ENCODE measurements at regions not wholly inside any gene's neighbourhood (a gene's known extent, or its start where the extent isn't known, plus 50 kb on each side); places are given as distances from the start of the nearest gene placed in this dataset.

DNA sequence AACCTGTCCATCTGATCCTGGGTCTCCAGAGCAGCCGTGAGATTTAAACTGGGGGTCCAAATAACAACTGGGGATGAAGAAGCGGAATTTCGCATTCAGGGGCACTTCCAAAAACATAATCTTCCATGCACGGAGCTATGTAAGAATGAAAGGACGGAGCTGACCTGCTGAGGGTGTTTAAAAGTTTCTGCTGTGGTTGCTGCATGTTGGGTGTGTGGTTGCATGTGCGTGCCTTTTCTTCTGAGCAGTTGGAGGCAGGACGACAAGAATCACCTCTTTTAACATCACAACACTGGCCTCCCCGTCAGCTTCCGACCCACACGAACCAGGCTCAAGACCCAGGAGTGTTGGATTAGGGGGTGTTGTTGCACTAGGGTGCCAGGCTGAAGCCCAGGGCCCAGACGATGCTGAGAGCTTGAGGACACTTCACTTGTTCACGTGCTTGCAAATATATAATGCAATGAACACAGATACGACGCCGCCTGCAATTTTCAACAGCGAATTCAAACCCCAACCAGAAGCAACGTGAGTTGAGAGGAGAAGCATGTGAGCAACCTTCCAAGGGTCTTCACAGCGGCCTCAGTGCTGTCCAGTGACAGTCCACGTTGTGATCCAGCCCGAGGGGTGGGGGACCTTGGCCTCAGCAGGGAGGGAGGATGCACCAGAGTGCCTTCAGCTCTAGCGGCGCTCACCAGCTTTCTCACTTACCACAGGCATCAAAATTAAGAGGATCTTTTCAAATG is 76.0 kb upstream of the SALL3 start:
- TF ChIP-seq CTCF (IDR thresholded peaks at IDR 0.05) (no peak), POLR2A (IDR thresholded peaks at IDR 0.05) (no peak)
